Caco-2 (cell line): ENCODE measurements at regions not wholly inside any gene's neighbourhood (a gene's known extent, or its start where the extent isn't known, plus 50 kb on each side); places are given as distances from the start of the nearest gene placed in this dataset.

Experiments
- BruUV-seq: library from RNA; stranded (reverse); fragments of 400-500 nt; replicated peaks from 2 replicates; lab custom pipeline; 2021; lab: Mats Ljungman, UMichigan
- CTCF ChIA-PET: fragments of 300-600 bp; sonication (Branson Sonifier 250); formaldehyde crosslinking; loops from one replicate; lab custom pipeline; 2022; ENCODE audit warnings: antibody characterized with exemption; lab: Charles Lee
- POLR2A ChIA-PET: fragments of 300-600 bp; sonication (Branson Sonifier 250); formaldehyde crosslinking; loops from one replicate; lab custom pipeline; 2022; ENCODE audit warnings: antibody characterized with exemption; lab: Charles Lee
- DNase-seq, 2 experiments: peaks; one replicate each; pipeline versions ENCODE4 v3.0.0 to v3.0.0-alpha.2; 2020 to 2022
- H3K27me3 ChIP-seq: replicated peaks from 2 replicates; pipeline ENCODE4 v1.6.0; 2011; ENCODE audit warnings: low read length; ENCODE audit not compliant: control insufficient read depth, insufficient read depth
- H3K36me3 ChIP-seq: 2 replicates; pipeline ENCODE4 v1.5.1; 2011; ENCODE audit warnings: low read length; ENCODE audit not compliant: control insufficient read depth, insufficient read depth
- H3K4me1 ChIP-seq: fragments of 250-450 bp; sonication (Bioruptor Pico); 2 replicates; pipeline ENCODE4 v1.5.1; 2020; ENCODE audit warnings: mild to moderate bottlenecking
- H3K4me3 ChIP-seq: 2 replicates; pipeline ENCODE4 v1.5.1; 2011; ENCODE audit warnings: low read depth, mild to moderate bottlenecking, control low read depth, low read length
- H3K9me3 ChIP-seq: fragments of 250-450 bp; sonication (Bioruptor Pico); 2 replicates; pipeline ENCODE4 v1.5.1; 2020; ENCODE audit warnings: mild to moderate bottlenecking, moderate library complexity
- H3K27ac Mint-ChIP-seq: one replicate; pipeline ENCODE4 v1.8.0; 2022; ENCODE audit warnings: mixed read lengths; ENCODE audit not compliant: unreplicated experiment
- H3K27me3 Mint-ChIP-seq: one replicate; pipeline ENCODE4 v1.8.0; 2022; ENCODE audit warnings: mixed read lengths; ENCODE audit not compliant: insufficient read depth, unreplicated experiment
- H3K36me3 Mint-ChIP-seq: one replicate; pipeline ENCODE4 v1.8.0; 2022; ENCODE audit warnings: mild to moderate bottlenecking, mixed read lengths; ENCODE audit not compliant: insufficient read depth, unreplicated experiment
- H3K4me1 Mint-ChIP-seq: one replicate; pipeline ENCODE4 v1.8.0; 2022; ENCODE audit warnings: low read depth, mixed read lengths; ENCODE audit not compliant: unreplicated experiment
- H3K4me3 Mint-ChIP-seq: one replicate; pipeline ENCODE4 v1.8.0; 2022; ENCODE audit warnings: mild to moderate bottlenecking, moderate library complexity, mixed read lengths; ENCODE audit not compliant: unreplicated experiment
- H3K9me3 Mint-ChIP-seq: one replicate; pipeline ENCODE4 v1.8.0; 2022; ENCODE audit warnings: mixed read lengths; ENCODE audit not compliant: unreplicated experiment
- intact Hi-C: fragments of 100-400 bp; cut with micrococcal nuclease; formaldehyde crosslinking; loops from one replicate; pipeline ENCODE4 v1.10.0; 2022; ENCODE audit not compliant: unreplicated experiment
- TF ChIP-seq, protein P1 (sequence below), 2 experiments: fragments of 200-600 bp in 1 of 2; IDR thresholded peaks; 1 replicate in 1 of 2; 2 replicates in 1 of 2; pipeline versions ENCODE4 v1.5.1 to v1.8.0; 2011 to 2022; ENCODE audit warnings: antibody characterized with exemption in 1 of 2, control low read depth in 1 of 2, inconsistent platforms in 1 of 2, low read depth in 1 of 2, low read length in 1 of 2, mild to moderate bottlenecking in 1 of 2, moderate library complexity in 1 of 2; ENCODE audit not compliant: insufficient read depth in 1 of 2, severe bottlenecking in 1 of 2, unreplicated experiment in 1 of 2

DNA sequence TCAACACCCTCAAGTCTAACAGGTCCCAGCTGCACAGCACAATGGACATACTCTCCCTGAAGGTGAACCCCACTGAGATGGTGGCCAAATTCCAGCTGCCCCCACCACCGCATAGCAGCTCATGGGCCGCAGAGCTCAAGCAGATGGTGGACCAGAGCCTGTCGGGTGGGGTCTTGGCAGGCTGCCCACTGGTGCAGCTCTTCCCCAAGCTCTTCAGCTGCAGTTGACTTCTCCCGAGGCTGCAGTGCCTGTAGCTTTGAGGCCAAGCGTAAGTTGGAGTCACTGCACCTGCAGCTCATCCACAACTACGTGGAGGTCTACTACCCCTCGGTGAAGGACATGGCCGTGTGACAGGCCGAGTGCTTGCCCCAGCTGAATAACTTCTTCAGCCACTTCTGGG lies 56.6 kb upstream of the SPTLC1 start:
- DNase-seq, result no peak
- no peaks in the 10 kb centered on the region for H3K9me3 ChIP-seq
- no peaks in the 10 kb centered on the region for H3K4me1 ChIP-seq
- POLR2A ChIA-PET, result no interaction called here
- TF ChIP-seq, protein P1, sequence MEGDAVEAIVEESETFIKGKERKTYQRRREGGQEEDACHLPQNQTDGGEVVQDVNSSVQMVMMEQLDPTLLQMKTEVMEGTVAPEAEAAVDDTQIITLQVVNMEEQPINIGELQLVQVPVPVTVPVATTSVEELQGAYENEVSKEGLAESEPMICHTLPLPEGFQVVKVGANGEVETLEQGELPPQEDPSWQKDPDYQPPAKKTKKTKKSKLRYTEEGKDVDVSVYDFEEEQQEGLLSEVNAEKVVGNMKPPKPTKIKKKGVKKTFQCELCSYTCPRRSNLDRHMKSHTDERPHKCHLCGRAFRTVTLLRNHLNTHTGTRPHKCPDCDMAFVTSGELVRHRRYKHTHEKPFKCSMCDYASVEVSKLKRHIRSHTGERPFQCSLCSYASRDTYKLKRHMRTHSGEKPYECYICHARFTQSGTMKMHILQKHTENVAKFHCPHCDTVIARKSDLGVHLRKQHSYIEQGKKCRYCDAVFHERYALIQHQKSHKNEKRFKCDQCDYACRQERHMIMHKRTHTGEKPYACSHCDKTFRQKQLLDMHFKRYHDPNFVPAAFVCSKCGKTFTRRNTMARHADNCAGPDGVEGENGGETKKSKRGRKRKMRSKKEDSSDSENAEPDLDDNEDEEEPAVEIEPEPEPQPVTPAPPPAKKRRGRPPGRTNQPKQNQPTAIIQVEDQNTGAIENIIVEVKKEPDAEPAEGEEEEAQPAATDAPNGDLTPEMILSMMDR (IDR thresholded peaks at IDR 0.05; ENCODE audit: insufficient read depth in 1 of 2, low read depth in 1 of 2, low read length in 1 of 2, severe bottlenecking in 1 of 2, unreplicated experiment in 1 of 2), result no peak
- BruUV-seq, result no TSS peak
- no peak overlapping the region for H3K4me3 ChIP-seq
- no peaks in the 10 kb centered on the region for H3K4me1 Mint-ChIP-seq
- H3K27me3 ChIP-seq, result no peaks in the 10 kb centered on the region
- no peak overlapping the region for H3K4me3 Mint-ChIP-seq
- no peaks in the 10 kb centered on the region for H3K36me3 ChIP-seq
- H3K9me3 Mint-ChIP-seq, result no peaks in the 10 kb centered on the region
- H3K27ac Mint-ChIP-seq, result no peak overlapping the region
- no peaks in the 10 kb centered on the region for H3K27me3 Mint-ChIP-seq
- intact Hi-C loops, result no loop called here
- CTCF ChIA-PET, result no interaction called here
- H3K36me3 Mint-ChIP-seq, result no peaks in the 10 kb centered on the region

- no peak for DNase-seq
- no TSS peak for BruUV-seq
- POLR2A ChIA-PET, result no interaction called here
- no peak overlapping the region for H3K4me3 ChIP-seq
- Mint-ChIP-seq H3K27ac (no peak overlapping the region), H3K9me3 (no peaks in the 10 kb centered on the region), H3K4me1 (no peaks in the 10 kb centered on the region), H3K36me3 (no peaks in the 10 kb centered on the region), H3K27me3 (no peaks in the 10 kb centered on the region), H3K4me3 (no peak overlapping the region)
- H3K9me3 ChIP-seq, result no peaks in the 10 kb centered on the region
- TF ChIP-seq, protein P1 (IDR thresholded peaks at IDR 0.05; ENCODE audit: insufficient read depth in 1 of 2, low read depth in 1 of 2, low read length in 1 of 2, severe bottlenecking in 1 of 2, unreplicated experiment in 1 of 2), result no peak
- no peaks in the 10 kb centered on the region for H3K36me3 ChIP-seq
- intact Hi-C loops, result no loop called here
- H3K4me1 ChIP-seq, result no peaks in the 10 kb centered on the region
- CTCF ChIA-PET, result no interaction called here
- no peaks in the 10 kb centered on the region for H3K27me3 ChIP-seq
Measured at GRCh38 chr9:92171281-92171680, 56.1 kb upstream of the SPTLC1 start.

- BruUV-seq, result no TSS peak
- intact Hi-C loops, result no loop called here
- no peaks in the 10 kb centered on the region for H3K27me3 ChIP-seq
- TF ChIP-seq, protein P1 (IDR thresholded peaks at IDR 0.05; ENCODE audit: insufficient read depth in 1 of 2, low read depth in 1 of 2, low read length in 1 of 2, severe bottlenecking in 1 of 2, unreplicated experiment in 1 of 2), result no peak
- H3K27ac Mint-ChIP-seq, result no peak overlapping the region
- H3K9me3 Mint-ChIP-seq, result no peaks in the 10 kb centered on the region
- DNase-seq, result no peak
- no peaks in the 10 kb centered on the region for H3K36me3 ChIP-seq
- H3K4me1 Mint-ChIP-seq, result no peaks in the 10 kb centered on the region
- H3K27me3 Mint-ChIP-seq, result no peaks in the 10 kb centered on the region
- no peaks in the 10 kb centered on the region for H3K4me1 ChIP-seq
- no peaks in the 10 kb centered on the region for H3K36me3 Mint-ChIP-seq
- ChIA-PET CTCF (no interaction called here), POLR2A (no interaction called here)
- no peak overlapping the region for H3K4me3 Mint-ChIP-seq
- no peak overlapping the region for H3K4me3 ChIP-seq
- H3K9me3 ChIP-seq, result no peaks in the 10 kb centered on the region
Measured at GRCh38 chr9:92170848-92171247, 55.6 kb upstream of the SPTLC1 start.
